ENCODE measurements at regions not wholly inside any gene's neighbourhood (a gene's known extent, or its start where the extent isn't known, plus 50 kb on each side); places are given as distances from the start of the nearest gene placed in this dataset.
A peak's percentile ranks its signal among the peaks of the same experiment; 100 is the strongest.
"Not testable (repeated sequence)": the region's sequence is repeated elsewhere in the genome, so short reads cannot be mapped to it uniquely, and the experiment has no call there.

- no peak for DNase-seq (ENCODE audit: extremely low read depth, low read depth)
These were observed 116.3 kb downstream of the ACAA2 start for GRCh38 chr18:49697049-49697448.

- DNase-seq (ENCODE audit: extremely low read depth, low read depth), result no peak
These were observed 118.9 kb downstream of the ACAA2 start for GRCh38 chr18:49694402-49694801.

GRCh38 chr18:49693717-49694005, 119.7 kb downstream of the ACAA2 start:
- DNase-seq (ENCODE audit: extremely low read depth, low read depth), result no peak

GRCh38 chr18:49692906-49693716, 120.2 kb downstream of the ACAA2 start:
- DNase-seq (ENCODE audit: extremely low read depth, low read depth), result no peak

- no peak for DNase-seq (ENCODE audit: extremely low read depth, low read depth)
These were observed 122.1 kb downstream of the ACAA2 start for GRCh38 chr18:49691177-49691608.

GRCh38 chr18:49690312-49690711, 123.0 kb downstream of the ACAA2 start:
- DNase-seq (ENCODE audit: extremely low read depth, low read depth), result peak; percentile 57

GRCh38 chr18:49685231-49685942, 123.5 kb downstream of the LIPG start:
- DNase-seq (ENCODE audit: extremely low read depth, low read depth), result no peak

GRCh38 chr18:49682803-49683190, 120.9 kb downstream of the LIPG start:
- not testable (repeated sequence) for DNase-seq (ENCODE audit: extremely low read depth, low read depth)

GRCh38 chr18:49682173-49682802, 120.4 kb downstream of the LIPG start:
- no peak for DNase-seq (ENCODE audit: extremely low read depth, low read depth)

GRCh38 chr18:49681387-49681786, 119.5 kb downstream of the LIPG start:
- DNase-seq (ENCODE audit: extremely low read depth, low read depth), result no peak

- no peak for DNase-seq (ENCODE audit: extremely low read depth, low read depth)
These were observed 116.6 kb downstream of the LIPG start for GRCh38 chr18:49678440-49678839.

- DNase-seq (ENCODE audit: extremely low read depth, low read depth), result no peak
These were observed 116.0 kb downstream of the LIPG start for GRCh38 chr18:49677762-49678413.

GRCh38 chr18:49677081-49677480, 115.2 kb downstream of the LIPG start:
- DNase-seq (ENCODE audit: extremely low read depth, low read depth), result no peak

GRCh38 chr18:49673281-49673680, 111.4 kb downstream of the LIPG start:
- DNase-seq (ENCODE audit: extremely low read depth, low read depth), result no peak

- DNase-seq (ENCODE audit: extremely low read depth, low read depth), result no peak
These were observed 111.0 kb downstream of the LIPG start for GRCh38 chr18:49672853-49673252.

GRCh38 chr18:49669403-49669802, 107.5 kb downstream of the LIPG start:
- DNase-seq (ENCODE audit: extremely low read depth, low read depth), result no peak

- no peak for DNase-seq (ENCODE audit: extremely low read depth, low read depth)
These were observed 106.9 kb downstream of the LIPG start for GRCh38 chr18:49668574-49669275.

GRCh38 chr18:49667462-49667861, 105.6 kb downstream of the LIPG start:
- no peak for DNase-seq (ENCODE audit: extremely low read depth, low read depth)

- no peak for DNase-seq (ENCODE audit: extremely low read depth, low read depth)
These were observed 104.4 kb downstream of the LIPG start for GRCh38 chr18:49666045-49666775.

Measured in NCI-H460 (cell line).